A673 (cell line): ENCODE measurements at regions not wholly inside any gene's neighbourhood (a gene's known extent, or its start where the extent isn't known, plus 50 kb on each side); places are given as distances from the start of the nearest gene placed in this dataset.

Experiments
- BruUV-seq: library from RNA; stranded (reverse); fragments of 400-500 nt; replicated peaks from 2 replicates; lab custom pipeline; 2021; lab: Mats Ljungman, UMichigan
- CTCF ChIA-PET: fragments of 300-600 bp; sonication (Branson Sonifier 250); formaldehyde crosslinking; loops from one replicate; lab custom pipeline; 2022; ENCODE audit warnings: antibody characterized with exemption; lab: Charles Lee
- POLR2A ChIA-PET: fragments of 300-600 bp; sonication (Branson Sonifier 250); formaldehyde crosslinking; loops from one replicate; lab custom pipeline; 2022; ENCODE audit warnings: antibody characterized with exemption; ENCODE audit not compliant: low non-redundant PET; lab: Charles Lee
- DNase-seq: peaks from one replicate; pipeline ENCODE4 v3.0.0-alpha.2; 2015; ENCODE audit warnings: low spot score
- H3K27ac ChIP-seq: fragments of 200-600 bp; sonication (generic); 2 replicates; pipeline ENCODE4 v1.5.1; 2016; ENCODE audit warnings: mixed run types, low read depth, mild to moderate bottlenecking, mixed read lengths, antibody characterized with exemption, low read length; ENCODE audit not compliant: poor library complexity, severe bottlenecking
- H3K27me3 ChIP-seq: fragments of 200-600 bp; sonication (generic); replicated peaks from 2 replicates; pipeline ENCODE4 v1.6.1; 2017; ENCODE audit warnings: mixed run types, low read depth, mild to moderate bottlenecking, mixed read lengths, antibody characterized with exemption, low read length; ENCODE audit not compliant: insufficient read depth, poor library complexity
- H3K36me3 ChIP-seq: fragments of 200-600 bp; sonication (generic); 2 replicates; pipeline ENCODE4 v1.6.1; 2016; ENCODE audit warnings: mixed run types, mild to moderate bottlenecking, mixed read lengths, antibody characterized with exemption, low read length; ENCODE audit not compliant: insufficient read depth, poor library complexity, severe bottlenecking
- H3K4me1 ChIP-seq: fragments of 200-600 bp; sonication (generic); 2 replicates; pipeline ENCODE4 v1.6.1; 2017; ENCODE audit warnings: mixed run types, mild to moderate bottlenecking, mixed read lengths, antibody characterized with exemption, low read length; ENCODE audit not compliant: insufficient read depth, poor library complexity, severe bottlenecking
- H3K4me3 ChIP-seq: fragments of 200-600 bp; sonication (generic); 2 replicates; pipeline ENCODE4 v1.5.1; 2016; ENCODE audit warnings: low read depth, mixed run types, mild to moderate bottlenecking, mixed read lengths, low read length; ENCODE audit not compliant: poor library complexity, severe bottlenecking
- H3K9me3 ChIP-seq: fragments of 200-600 bp; sonication (generic); 2 replicates; pipeline ENCODE4 v1.6.1; 2016; ENCODE audit warnings: mixed run types, low read depth, mild to moderate bottlenecking, mixed read lengths, antibody characterized with exemption, low read length; ENCODE audit not compliant: poor library complexity, severe bottlenecking
- CTCF ChIP-seq: fragments of 300-800, 200-600 bp; sonication (generic); conservative IDR thresholded peaks from 2 replicates; pipeline ENCODE4 v1.5.1; 2017; ENCODE audit warnings: low read depth, mild to moderate bottlenecking, antibody characterized with exemption, low read length, moderate library complexity, mixed read lengths
- EZH2 ChIP-seq: fragments of 200-600 bp; sonication (generic); IDR thresholded peaks from 2 replicates; pipeline ENCODE4 v1.6.1; 2017; ENCODE audit warnings: borderline replicate concordance, low read depth, mild to moderate bottlenecking, mixed read lengths, antibody characterized with exemption, low read length; ENCODE audit not compliant: poor library complexity, severe bottlenecking
- intact Hi-C: fragments of 100-400 bp; cut with micrococcal nuclease; formaldehyde crosslinking; loops from one replicate; pipeline ENCODE4 v1.10.0; 2022; ENCODE audit not compliant: unreplicated experiment

GRCh38 chr1:21366288-21366687, 73.6 kb upstream of the NBPF3 start:
- no TSS peak for BruUV-seq
- Histone ChIP-seq H3K27ac (no peak overlapping the region), H3K36me3 (no peaks in the 10 kb centered on the region), H3K27me3 (no peaks in the 10 kb centered on the region), H3K4me3 (no peak overlapping the region), H3K4me1 (no peaks in the 10 kb centered on the region), H3K9me3 (no peaks in the 10 kb centered on the region)
- intact Hi-C loops: no loop called here
- CTCF ChIA-PET: interaction anchor here (0.6 to 4.3 kb wide), 2 partner anchors 111 to 177 kb away, joined by 3 to 48 read pairs; no protein-coding TSS in a partner anchor
- DNase-seq: no peak
- TF ChIP-seq CTCF (no peak), EZH2 (no peak)
- POLR2A ChIA-PET: no interaction called here

- TF ChIP-seq CTCF (no peak), EZH2 (no peak)
- H3K4me1 ChIP-seq: no peaks in the 10 kb centered on the region
- no peaks in the 10 kb centered on the region for H3K36me3 ChIP-seq
- ChIA-PET CTCF (interaction anchor here (0.6 kb wide), 1 partner anchor 1041 kb away, joined by 5 read pairs; no protein-coding TSS in a partner anchor), POLR2A (no interaction called here)
- H3K4me3 ChIP-seq: no peak overlapping the region
- no TSS peak for BruUV-seq
- no peak for DNase-seq
- H3K9me3 ChIP-seq: no peaks in the 10 kb centered on the region
- no peaks in the 10 kb centered on the region for H3K27me3 ChIP-seq
- intact Hi-C loops: no loop called here
- no peak overlapping the region for H3K27ac ChIP-seq
These were observed 74.8 kb upstream of the ECE1 start for GRCh38 chr1:21365036-21365435.

- Histone ChIP-seq H3K9me3 (no peaks in the 10 kb centered on the region), H3K4me1 (no peaks in the 10 kb centered on the region), H3K4me3 (no peak overlapping the region), H3K27ac (no peak overlapping the region), H3K36me3 (no peaks in the 10 kb centered on the region), H3K27me3 (no peaks in the 10 kb centered on the region)
- DNase-seq: no peak
- ChIA-PET CTCF (no interaction called here), POLR2A (no interaction called here)
- TF ChIP-seq CTCF (no peak), EZH2 (no peak)
- intact Hi-C loops: no loop called here
- no TSS peak for BruUV-seq
These were observed 71.8 kb upstream of the ECE1 start for GRCh38 chr1:21362096-21362495.
